Upper lobe of left lung (tissue), 6 donors: ENCODE measurements at regions not wholly inside any gene's neighbourhood (a gene's known extent, or its start where the extent isn't known, plus 50 kb on each side); places are given as distances from the start of the nearest gene placed in this dataset.
"Not testable (repeated sequence)": the region's sequence is repeated elsewhere in the genome, so short reads cannot be mapped to it uniquely, and the experiment has no call there.

ENCODE experiments used
- ATAC-seq, 2 donors: fragments of 200-7000 bp; cut with Tn5 transposase; one replicate each; pipeline ENCODE4 v1.9.1; 2022; ENCODE audit warnings: mild to moderate bottlenecking in 2 of 2, moderate library complexity in 2 of 2; ENCODE audit not compliant: low FRiP score in 2 of 2
- DNase-seq, 2 donors: peaks; one replicate each; pipeline ENCODE4 v3.0.0-alpha.2; 2019 to 2020
- H3K27ac ChIP-seq, 4 donors: fragments of 200-600 bp; sonication (generic); one replicate each; pipeline ENCODE4 v1.5.1; 2016 to 2019
- H3K27me3 ChIP-seq, 4 donors: fragments of 200-600 bp; sonication (generic); one replicate each; pipeline ENCODE4 v1.5.1; 2017 to 2019
- H3K36me3 ChIP-seq, 4 donors: fragments of 200-600 bp; sonication (generic); one replicate each; pipeline ENCODE4 v1.5.1; 2016 to 2019
- H3K4me1 ChIP-seq, 4 donors: fragments of 200-600 bp; sonication (generic); one replicate each; pipeline ENCODE4 v1.5.1; 2018 to 2019
- H3K4me3 ChIP-seq, 4 donors: fragments of 200-600 bp; sonication (generic); one replicate each; pipeline ENCODE4 v1.5.1; 2017 to 2019; ENCODE audit warnings: mild to moderate bottlenecking in 2 of 4, moderate library complexity in 1 of 4
- H3K9me3 ChIP-seq, 4 donors: fragments of 200-600 bp; sonication (generic); one replicate each; pipeline ENCODE4 v1.5.1; 2018 to 2019
- CTCF ChIP-seq, 6 experiments: fragments of 450-650 bp in 4 of 6; fragments of 200-600 bp in 2 of 6; sonication (generic) in 2 of 6; IDR thresholded peaks; one replicate each; pipeline ENCODE4 v1.5.1; 2016 to 2019; ENCODE audit warnings: antibody characterized with exemption in 6 of 6
- EP300 ChIP-seq, 4 donors: sonication (generic); formaldehyde crosslinking; IDR thresholded peaks; one replicate each; pipeline ENCODE4 v1.5.1; 2017; ENCODE audit warnings: antibody characterized with exemption in 4 of 4, control low read depth in 2 of 4
- POLR2A ChIP-seq, 4 donors: fragments of 450-650 bp; IDR thresholded peaks; one replicate each; pipeline ENCODE4 v1.5.1; 2016 to 2017; ENCODE audit warnings: antibody characterized with exemption in 4 of 4, mild to moderate bottlenecking in 2 of 4
- POLR2AphosphoS5 ChIP-seq, 2 donors: sonication (generic); formaldehyde crosslinking; IDR thresholded peaks; one replicate each; pipeline ENCODE4 v1.5.1; 2017; ENCODE audit warnings: antibody characterized with exemption in 2 of 2
- WGBS, 2 donors: methylation state at CpG; one replicate each; pipeline ENCODE4 v1.1.5; 2017 to 2018; 5-methylcytosine and 5-hydroxymethylcytosine counted together
- donor health status: DM: no; HTN: no; CAD: no; lungs with moderate emphysema.
- donor health status: DM: no; HTN: yes; CAD: no; lungs with severe emphysema.

DNA sequence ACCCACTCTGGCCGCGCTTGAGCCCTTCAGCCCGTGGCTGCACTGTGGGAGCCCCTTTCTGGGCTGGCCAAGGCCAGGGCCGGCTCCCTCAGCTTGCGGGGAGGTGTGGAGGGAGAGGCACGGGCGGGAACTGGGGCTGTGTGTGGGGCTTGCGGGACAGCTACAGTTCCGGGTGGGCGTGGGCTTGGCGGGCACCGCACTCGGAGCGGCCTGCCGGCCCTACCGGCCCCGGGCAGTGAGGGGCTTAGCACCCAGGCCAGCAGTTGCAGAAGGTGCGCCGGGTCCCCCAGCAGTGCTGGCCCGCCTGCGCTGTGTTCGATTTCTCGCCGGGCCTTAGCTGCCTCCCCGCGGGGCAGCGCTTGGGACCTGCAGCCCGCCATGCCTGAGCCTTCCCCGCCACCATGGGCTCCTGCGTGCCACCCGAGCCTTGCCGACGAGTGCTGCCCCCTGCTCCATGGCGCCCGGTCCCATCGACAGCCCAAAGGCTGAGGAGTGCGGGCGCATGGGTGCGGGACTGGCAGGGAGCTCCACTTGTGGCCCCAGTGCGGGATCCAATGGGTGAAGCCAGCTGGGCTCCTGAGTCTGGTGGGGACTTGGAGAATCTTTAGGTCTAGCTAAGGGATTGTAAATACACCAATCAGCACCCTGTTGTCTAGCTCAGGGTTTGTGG lies 173.7 kb upstream of the FIGN start:
- TF ChIP-seq EP300 (IDR thresholded peaks at IDR 0.05) (no peak), CTCF (IDR thresholded peaks at IDR 0.05) (no peak), POLR2A (IDR thresholded peaks at IDR 0.05) (no peak), POLR2AphosphoS5 (IDR thresholded peaks at IDR 0.05) (no peak)
- DNase-seq: peak in 1 of 2 donors; percentile 76
- ATAC-seq: no peak
- no peaks in the 10 kb centered on the region for H3K36me3 ChIP-seq
- no peak overlapping the region for H3K27ac ChIP-seq
- H3K9me3 ChIP-seq: peaks cover 0 to 14% (median 1%) of the 10 kb centered on the region in 4 donors
- WGBS, 2 donors: 96 to 97% methylated on average over 13 to 30 of the region's 40 CpGs
- H3K27me3 ChIP-seq: no peaks in the 10 kb centered on the region
- H3K4me1 ChIP-seq: no peaks in the 10 kb centered on the region
- no peak overlapping the region for H3K4me3 ChIP-seq

- no peaks in the 10 kb centered on the region for H3K27me3 ChIP-seq
- no peak for TF ChIP-seq POLR2A (IDR thresholded peaks at IDR 0.05)
- TF ChIP-seq POLR2AphosphoS5 (IDR thresholded peaks at IDR 0.05): no peak
- TF ChIP-seq EP300 (IDR thresholded peaks at IDR 0.05): no peak
- TF ChIP-seq CTCF (IDR thresholded peaks at IDR 0.05): no peak
- H3K27ac ChIP-seq: no peak overlapping the region
- peaks cover 0 to 10% (median 1%) of the 10 kb centered on the region in 4 donors for H3K9me3 ChIP-seq
- H3K36me3 ChIP-seq: no peaks in the 10 kb centered on the region
- no peak overlapping the region for H3K4me3 ChIP-seq
- H3K4me1 ChIP-seq: no peaks in the 10 kb centered on the region
- ATAC-seq (no peak), DNase-seq (no peak)
- WGBS, 2 donors: 45 to 53% methylated on average over 1 of the region's 1 CpG
These were observed 170.6 kb upstream of the FIGN start for GRCh38 chr2:163906410-163906809.

DNA sequence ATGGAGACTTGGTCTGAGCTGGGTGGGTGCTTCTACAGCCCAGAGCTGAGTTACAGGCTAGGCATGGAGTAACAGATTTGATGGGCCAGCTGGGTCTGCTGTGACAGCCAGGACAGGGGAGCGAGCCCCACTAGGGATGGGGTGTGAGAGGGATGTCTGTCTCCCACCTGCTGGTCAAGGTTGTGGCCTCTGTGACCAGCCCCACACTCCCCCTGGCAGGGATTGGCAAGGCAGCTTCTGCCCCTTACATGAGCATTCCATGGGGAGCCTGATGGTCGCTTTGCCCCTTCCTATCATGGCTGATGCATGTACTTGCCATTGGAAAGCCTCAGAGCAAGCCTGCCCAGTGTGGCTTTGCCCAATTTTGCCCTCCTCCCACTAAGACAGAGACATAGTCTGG lies 162.0 kb upstream of the FIGN start:
- H3K4me3 ChIP-seq: no peak overlapping the region
- ATAC-seq (peak in 1 of 2 donors; percentile 34), DNase-seq (no peak)
- no peaks in the 10 kb centered on the region for H3K4me1 ChIP-seq
- no peak for TF ChIP-seq CTCF (IDR thresholded peaks at IDR 0.05)
- TF ChIP-seq POLR2AphosphoS5 (IDR thresholded peaks at IDR 0.05): no peak
- no peak for TF ChIP-seq EP300 (IDR thresholded peaks at IDR 0.05)
- no peak for TF ChIP-seq POLR2A (IDR thresholded peaks at IDR 0.05)
- no peaks in the 10 kb centered on the region for H3K27me3 ChIP-seq
- no peaks in the 10 kb centered on the region for H3K36me3 ChIP-seq
- peaks cover 0 to 3% (median 0%) of the 10 kb centered on the region in 4 donors for H3K9me3 ChIP-seq
- WGBS, 2 donors: 67 to 74% methylated on average over 1 to 2 of the region's 2 CpGs
- no peak overlapping the region for H3K27ac ChIP-seq

DNA sequence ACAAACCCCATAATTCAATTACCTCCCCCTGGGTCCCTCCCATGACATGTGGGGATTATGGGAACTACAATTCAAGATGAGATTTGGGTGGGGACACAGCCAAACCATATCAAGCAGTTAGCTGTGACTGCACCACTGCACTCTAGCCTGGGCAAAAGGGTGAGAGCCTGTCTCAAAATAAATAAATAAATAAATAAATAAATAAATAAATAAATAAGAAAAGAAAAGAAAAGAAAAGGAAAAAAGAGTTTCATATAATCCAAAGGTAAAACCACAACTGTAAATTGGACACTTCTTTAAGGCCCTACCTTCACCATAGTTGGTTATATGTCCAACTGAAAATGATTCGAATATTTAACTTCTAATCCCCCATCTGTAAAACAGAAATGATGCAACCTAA lies 157.6 kb upstream of the FIGN start:
- H3K9me3 ChIP-seq: peaks cover 0 to 10% (median 0%) of the 10 kb centered on the region in 4 donors
- H3K4me1 ChIP-seq, ATAC-seq, H3K27ac ChIP-seq, H3K36me3 ChIP-seq, DNase-seq, H3K4me3 ChIP-seq, H3K27me3 ChIP-seq: not testable (repeated sequence)
- WGBS, 2 donors: 0% methylated on average over 1 of the region's 1 CpG

DNA sequence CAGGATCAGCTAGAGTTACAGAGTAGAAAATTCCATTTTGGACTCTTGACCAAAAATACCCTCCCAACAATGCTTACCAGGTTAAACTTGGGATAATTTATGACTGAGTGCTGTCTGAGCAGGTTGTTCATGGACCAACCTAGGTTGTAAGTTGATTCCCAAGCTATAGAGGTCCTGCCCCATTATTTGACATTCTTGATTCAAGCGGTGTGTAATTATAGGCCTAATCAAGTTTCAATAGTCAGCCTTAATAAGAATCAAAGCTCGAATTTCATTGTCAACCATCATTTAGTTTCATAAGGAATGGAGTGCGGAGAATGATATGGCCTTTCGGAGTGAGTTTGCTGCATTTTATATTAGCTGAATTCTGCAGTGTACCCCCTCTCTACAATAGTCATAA lies 152.8 kb upstream of the FIGN start:
- no peak for DNase-seq
- ATAC-seq: no peak
- TF ChIP-seq EP300 (IDR thresholded peaks at IDR 0.05): no peak
- no peak for TF ChIP-seq POLR2AphosphoS5 (IDR thresholded peaks at IDR 0.05)
- no peak for TF ChIP-seq CTCF (IDR thresholded peaks at IDR 0.05)
- TF ChIP-seq POLR2A (IDR thresholded peaks at IDR 0.05): no peak
- H3K4me1 ChIP-seq: no peaks in the 10 kb centered on the region
- H3K27ac ChIP-seq: no peak overlapping the region
- WGBS, 2 donors: 79 to 90% methylated on average over 4 of the region's 4 CpGs
- no peaks in the 10 kb centered on the region for H3K27me3 ChIP-seq
- peaks cover 0 to 10% (median 0%) of the 10 kb centered on the region in 4 donors for H3K9me3 ChIP-seq
- H3K4me3 ChIP-seq: no peak overlapping the region
- H3K36me3 ChIP-seq: no peaks in the 10 kb centered on the region
